GM19468 (cell line): ENCODE measurements at regions not wholly inside any gene's neighbourhood (a gene's known extent, or its start where the extent isn't known, plus 50 kb on each side); places are given as distances from the start of the nearest gene placed in this dataset.

ENCODE experiments used
- ATAC-seq: cut with Tn5 transposase; IDR thresholded peaks from one replicate; pipeline ENCODE4 v1.9.1; 2021; ENCODE audit warnings: mild to moderate bottlenecking, moderate library complexity, moderate number of reproducible peaks; ENCODE audit not compliant: unreplicated experiment; ENCODE audit errors: extremely low read depth

DNA sequence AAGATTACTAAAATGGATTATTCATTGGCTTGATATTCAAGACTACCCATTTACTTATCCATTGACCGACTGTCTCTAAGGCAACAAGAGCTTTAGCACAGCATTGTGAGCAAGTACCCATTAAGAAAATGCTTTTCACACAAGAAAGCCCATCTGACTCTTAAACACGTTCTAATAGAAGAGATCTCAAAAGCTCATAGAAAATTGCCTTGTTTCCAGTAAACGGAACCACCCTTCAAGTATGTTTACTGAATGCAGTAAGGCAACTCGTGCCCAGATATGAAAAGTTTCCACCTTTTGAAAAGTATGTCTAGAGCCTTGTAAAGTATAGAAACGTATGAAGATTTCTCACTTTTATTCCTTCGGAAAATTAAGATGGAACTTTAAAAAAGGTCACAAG lies 655.3 kb upstream of the ALCAM start:
- no peak for ATAC-seq

DNA sequence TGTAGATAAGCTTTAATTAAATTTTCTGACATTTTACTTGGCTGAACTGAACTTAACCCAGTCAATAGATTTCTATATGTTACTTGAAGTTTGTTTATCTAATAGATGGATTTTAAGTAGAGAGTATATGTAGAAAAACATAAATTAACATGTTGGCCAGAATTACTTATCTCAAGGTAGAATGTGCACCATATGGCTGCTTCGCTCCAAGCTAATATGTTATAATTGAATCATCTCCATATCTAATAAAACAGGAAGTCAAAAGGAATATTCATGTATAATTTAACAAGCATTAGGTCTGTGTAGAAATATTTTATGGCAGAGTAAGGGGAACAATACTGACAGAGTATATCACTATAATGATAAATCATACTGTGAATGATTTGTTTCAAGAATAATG lies 650.7 kb upstream of the ALCAM start:
- ATAC-seq = no peak

DNA sequence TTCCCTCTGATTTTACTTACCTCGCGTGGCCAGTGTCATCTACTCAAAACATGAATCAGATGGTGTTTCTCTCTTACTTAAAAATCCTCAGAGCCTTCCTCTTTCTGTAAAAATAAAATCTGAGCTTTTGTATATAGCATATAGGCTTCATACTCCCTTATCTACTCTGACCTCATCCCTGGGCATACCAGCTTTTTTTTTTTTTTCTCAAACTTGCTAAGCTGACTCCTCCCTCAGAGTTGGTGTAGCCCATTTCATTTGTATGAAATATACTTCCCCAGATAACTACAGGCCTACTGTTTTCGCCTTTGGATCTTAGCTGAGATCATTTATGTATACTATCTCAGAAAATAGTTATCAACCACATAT lies 648.9 kb upstream of the ALCAM start:
- ATAC-seq = no peak

DNA sequence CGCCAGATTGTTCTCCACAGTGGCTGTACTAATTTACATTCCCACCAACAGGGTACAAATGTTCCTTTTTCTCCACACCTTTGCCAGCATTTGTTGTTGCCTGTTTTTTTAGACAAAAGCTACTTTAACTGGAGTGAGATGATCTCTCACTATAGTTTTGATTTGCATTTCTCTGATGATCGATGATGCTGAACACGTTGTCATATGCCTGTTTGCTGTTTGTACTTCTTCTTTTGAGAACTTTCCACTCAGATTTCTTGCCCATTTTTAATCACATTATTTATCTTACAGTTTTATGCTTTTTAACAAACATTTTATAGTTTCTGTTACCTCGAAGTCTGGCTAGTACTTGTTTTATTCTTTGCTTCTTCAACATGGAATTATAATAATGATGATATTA lies 643.7 kb upstream of the ALCAM start:
- no peak for ATAC-seq

DNA sequence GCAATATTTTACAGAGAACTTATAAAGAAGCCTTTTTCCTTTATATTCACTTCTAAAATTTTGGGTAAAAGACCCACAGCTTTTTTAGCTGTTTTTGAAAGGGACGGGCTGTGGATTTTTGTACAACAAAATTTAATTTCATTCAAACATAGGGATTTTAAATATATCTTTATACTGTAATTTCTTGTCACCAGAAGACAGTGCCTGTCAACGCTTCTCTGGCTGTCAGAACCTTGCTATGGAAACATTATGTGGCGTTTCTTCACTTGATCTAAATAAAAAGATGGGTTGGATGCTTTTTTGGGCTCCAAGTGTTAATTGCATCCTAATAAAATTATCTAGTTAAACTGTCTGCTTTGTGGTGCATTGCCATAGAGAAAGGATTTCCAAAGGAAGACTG lies 635.6 kb upstream of the ALCAM start:
- ATAC-seq = no peak

DNA sequence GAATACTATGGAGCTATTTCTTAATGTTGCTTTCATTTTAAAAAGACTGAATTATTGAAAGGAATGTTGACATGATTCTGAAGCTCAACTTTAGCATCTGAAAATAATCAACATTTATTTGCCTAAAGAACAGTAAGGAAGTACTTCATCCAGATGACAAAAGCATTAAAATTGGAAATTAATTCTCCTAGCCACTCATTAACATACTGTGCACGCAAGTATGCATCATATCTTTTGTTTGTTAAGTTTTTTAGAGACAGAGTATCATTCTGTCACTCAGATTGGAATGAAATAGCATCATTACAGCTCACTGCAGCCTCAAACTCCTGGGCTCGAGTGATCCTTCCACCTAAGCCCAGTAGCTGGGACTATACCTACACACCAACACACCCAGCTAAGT lies 632.1 kb upstream of the ALCAM start:
- no peak for ATAC-seq

DNA sequence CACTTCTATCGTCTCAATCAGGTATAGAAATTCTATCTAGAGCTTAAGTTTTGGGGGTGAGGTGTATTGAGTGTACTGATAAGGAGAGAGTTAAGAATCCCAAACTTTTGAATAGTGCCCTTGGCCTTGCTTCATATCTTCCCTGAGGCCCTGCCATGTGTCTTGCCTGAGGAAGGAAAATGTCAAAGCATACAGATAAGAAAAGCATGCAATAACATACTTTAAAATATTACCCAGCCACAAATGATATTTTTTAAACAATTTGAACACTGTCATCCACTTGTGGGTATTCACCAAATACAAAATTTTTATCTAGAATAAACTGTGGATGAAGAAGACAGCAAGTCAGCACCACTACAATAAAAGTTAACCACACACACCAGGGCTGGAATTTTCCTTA lies 631.0 kb upstream of the ALCAM start:
- ATAC-seq = no peak

DNA sequence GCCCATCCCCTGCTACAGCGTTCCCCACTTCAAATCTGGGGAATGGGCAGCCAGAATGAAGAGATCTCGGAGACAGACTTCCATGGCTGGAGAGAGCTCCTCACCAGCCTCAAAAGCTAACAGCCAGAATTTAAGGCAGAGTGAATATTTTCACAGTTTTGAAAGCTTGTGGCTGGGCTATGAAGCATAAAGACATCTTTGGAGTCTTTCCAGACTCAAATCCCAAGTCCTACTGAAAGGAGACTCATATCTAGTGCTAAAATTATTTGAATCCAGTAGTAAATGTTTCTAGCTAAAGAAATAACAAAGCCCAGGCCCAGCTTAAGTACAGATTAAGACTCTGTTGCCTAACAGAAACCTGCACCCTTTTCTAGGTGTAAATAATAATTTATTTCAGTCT lies 628.4 kb upstream of the ALCAM start:
- ATAC-seq = no peak

DNA sequence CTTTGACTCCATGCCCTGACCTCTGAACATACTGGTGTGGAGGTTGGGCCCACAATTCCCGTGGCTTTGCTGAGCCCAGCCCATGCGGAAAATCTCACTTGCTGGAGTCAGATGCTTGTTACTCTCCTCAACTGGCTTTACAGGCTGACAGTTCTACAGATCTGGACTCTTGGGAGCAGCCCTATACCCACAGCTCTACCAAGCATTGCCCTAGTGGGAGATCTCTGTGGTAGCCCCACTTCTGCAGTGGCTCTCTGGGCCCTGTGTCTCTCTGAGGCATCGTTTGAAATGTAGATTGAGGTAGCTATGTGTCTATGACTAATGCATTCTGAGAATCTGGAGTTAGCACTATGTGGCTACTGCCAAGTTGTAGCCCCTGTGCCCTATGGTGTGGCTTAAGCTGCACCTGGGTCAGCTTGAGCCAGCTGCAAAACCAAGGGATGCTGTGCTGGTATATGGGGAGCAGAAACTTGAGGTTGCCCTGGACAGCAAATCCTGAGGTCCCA lies 625.8 kb upstream of the ALCAM start:
- ATAC-seq = no peak

DNA sequence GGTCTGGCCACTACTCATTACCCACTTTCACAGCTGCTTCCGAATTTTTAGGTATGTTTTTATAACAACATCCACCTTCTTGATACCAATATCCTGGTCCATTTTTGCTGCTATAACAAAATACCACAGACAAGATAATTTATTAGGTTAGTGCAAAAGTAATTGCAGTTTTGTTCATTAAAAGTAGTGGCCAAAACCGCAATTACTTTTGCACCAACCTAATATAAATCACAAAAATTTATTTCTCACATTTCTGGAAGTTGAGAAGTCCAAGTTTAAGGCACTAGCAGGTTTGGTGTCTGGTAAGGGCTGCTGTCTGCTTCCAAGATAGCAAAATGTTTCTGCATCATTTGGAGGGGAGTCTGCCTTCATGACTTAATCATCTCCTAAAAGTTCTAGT lies 624.7 kb upstream of the ALCAM start:
- no peak for ATAC-seq

DNA sequence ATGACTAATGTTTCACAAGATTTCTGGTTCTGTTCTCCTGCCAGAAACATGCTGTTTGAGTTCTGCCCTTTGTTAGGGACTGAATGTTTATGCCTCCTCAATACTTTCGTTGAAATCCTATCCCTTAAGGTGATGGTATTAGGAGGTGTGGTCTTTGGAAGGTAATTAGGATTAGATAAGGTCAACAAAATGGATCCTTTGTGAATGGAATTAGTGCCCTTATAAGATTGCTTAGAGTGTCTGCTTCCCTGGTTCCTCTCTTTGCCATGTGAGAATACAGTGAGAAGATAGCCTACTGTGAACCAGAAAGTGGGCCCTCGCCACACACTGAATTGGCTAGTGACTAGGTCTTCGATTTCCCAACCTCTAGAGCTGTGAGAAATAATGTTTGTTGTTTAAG lies 621.4 kb upstream of the ALCAM start:
- ATAC-seq = no peak

DNA sequence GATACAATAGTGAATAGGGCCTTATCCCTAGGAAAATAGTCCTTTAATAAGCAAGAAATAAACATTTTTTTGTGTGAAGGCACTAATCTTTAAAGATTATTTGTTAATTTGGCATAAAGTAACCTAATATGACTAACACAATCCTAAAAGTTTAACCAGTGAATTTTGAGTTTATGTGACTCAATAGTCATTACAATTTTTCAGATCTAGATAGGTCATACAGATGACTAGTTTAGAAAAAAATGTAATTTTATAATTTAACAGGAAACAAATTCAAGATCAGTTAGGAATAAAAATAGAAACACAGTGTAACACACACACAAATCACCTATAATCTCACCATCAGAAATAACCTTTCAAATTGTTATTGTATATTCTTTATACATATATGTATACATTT lies 620.7 kb upstream of the ALCAM start:
- no peak for ATAC-seq

DNA sequence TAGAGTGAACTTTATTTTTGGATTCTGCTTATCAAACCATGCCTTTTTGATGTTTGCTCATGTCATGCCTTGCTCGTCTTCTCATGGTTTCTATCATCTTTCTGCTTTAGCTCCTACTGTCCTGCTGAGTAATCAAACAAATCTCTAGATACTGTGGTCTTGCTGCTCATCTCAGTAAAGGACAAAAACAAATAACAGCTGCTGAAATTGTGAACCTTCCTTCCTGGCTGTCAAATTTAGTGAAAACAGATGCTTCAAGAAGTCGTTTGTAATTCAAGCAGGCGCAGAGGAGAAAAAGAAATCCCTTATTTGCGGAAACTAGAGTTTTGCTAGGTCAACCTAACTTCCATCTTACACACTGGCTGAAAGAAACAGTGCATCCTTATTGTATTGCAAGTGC lies 616.1 kb upstream of the ALCAM start:
- ATAC-seq = no peak

DNA sequence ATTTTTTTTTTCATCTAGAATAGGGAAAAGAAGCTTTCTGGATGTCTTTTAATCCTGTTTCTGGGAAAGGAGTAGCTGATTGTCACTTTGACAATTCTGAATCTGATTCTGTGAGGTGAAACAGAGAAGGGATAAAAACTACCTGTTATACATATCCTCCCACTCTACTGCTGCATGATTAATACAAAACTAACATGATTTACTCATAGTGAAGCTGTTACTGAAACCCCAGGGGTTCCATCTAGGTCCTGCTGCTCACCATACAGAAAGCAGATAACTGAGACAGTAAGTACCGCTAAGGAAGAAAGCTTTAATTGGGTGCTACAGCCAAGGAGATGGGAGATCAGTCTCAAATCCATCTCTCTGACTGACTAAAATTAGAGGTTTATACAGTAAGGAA lies 610.9 kb upstream of the ALCAM start:
- ATAC-seq = no peak

DNA sequence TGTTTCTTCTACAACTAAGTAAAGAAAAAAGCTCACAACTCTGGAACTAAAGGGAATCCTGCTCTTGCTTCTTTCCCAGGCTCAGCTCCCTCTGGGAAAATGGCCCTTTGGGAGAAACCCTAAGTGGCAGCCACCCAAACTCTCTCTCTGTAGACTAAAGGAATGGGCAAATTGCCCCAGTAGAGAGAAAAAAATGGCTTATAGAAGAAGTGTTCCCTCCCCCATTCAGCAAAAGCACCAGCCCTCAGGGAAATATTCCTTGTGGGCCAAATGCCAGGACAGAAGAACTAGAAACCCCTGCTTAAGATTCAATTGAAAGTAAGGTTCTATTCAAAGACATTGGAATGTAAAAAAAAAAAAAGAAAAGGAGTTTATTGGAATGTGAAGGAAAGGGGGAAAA lies 603.7 kb upstream of the ALCAM start:
- ATAC-seq = no peak

DNA sequence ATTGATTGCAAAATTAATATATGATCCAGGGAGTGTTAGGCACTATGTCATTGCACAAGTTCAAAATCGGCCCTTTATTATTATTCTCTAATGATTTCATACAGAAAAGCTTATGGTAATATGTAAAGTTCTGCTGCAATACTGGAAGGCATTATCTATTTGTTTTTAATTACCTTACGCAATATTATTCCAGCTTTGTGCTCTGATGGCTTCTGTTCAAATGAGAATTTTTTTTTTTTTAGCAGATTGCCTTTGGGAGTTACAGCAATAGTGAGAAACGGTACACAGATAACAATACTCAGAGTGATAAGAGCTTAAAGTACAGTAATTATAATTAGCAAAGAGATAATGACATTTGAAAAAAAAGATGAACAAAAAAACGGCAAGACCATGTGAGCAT lies 602.2 kb upstream of the ALCAM start:
- no peak for ATAC-seq

DNA sequence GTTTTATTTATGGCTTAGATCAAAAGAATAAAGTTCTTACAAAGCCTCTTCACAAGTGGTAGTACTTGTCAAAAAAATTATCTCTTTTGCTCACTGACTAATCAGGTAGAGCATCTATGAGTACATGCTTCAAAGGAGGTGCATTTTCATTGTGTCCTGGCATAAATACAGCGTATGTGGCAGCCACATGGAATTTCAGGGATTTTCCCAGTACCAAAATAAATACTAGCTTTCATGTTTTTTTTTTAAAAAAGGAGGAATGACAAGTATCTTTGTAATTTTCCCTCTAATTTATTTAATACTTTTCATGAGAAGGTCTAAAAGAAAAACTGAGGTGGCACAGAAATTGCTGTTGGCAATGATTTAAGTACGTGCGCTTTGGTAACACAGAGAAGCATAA lies 597.8 kb upstream of the ALCAM start:
- ATAC-seq = no peak

DNA sequence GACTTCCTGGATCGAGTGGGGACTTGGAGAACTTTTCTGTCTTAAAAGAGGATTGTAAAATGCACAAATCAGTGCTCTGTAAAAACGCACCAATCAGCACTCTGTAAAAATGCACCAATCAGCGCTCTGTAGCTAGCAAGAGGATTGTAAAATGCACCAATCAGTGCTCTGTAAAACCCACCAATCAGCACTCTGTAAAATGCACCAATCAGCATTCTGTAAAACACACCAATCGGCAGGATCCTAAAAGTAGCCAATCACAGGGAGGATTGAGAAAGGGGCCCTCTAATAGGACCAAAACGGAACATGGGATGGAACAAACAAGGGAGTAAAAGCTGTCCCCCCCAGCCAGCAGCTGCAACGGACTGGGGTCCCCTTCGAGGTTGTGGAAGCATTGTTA lies 587.4 kb upstream of the ALCAM start:
- no peak for ATAC-seq

DNA sequence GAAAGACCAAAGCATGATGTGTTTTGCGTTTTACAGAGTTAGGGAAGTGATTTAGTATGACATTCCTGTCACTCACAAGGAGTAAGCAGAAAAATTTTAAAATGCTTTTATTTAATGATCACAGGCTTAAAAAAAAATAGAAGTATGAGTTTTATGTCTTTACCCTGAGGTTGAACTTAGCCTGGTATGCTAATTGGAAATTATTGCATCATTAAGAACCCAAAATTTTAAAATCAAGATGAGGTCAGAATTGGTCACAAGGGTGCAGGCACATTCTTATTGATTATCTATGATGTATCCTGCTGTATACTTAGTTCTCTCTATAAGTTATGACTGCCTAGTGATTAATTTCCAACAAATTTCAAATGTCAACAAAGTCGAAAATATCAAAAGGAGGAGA lies 585.6 kb upstream of the ALCAM start:
- no peak for ATAC-seq

DNA sequence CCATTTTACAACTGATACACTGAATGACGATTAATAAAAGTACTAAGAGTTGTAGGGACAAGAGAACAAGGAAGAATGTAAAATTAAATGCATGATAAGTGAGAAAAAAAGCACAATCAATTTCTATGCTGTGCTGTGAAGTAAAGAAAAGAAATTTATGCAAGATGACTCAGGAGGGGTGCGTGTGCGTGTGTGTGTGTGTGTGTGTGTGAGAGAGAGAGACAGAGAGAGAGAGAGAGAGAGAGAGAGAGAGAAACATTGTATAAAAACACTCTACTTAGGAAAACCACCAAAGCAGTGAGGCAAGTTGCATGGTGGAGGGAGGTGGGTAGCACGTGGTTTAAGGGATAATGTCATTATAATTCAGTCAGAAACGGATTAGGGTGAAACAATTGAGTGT lies 580.8 kb upstream of the ALCAM start:
- ATAC-seq = no peak

DNA sequence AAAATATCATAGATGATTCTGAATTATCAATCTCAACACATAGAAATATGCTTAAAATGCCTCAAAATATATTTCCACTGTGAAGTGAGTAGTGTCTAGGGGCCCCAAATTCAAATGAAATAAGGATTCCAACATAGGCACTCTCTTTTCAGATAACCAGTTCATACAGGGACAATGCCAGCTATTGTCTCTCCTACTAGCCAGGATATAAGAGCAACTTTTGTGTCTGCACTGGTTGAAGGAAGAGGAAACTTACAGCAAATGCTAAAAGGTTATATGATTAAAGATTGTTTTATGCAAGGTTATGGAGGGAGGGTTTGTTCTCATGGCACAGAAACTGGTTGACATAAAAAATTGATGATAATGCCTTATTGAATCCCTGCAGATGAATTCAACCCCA lies 579.4 kb upstream of the ALCAM start:
- no peak for ATAC-seq

DNA sequence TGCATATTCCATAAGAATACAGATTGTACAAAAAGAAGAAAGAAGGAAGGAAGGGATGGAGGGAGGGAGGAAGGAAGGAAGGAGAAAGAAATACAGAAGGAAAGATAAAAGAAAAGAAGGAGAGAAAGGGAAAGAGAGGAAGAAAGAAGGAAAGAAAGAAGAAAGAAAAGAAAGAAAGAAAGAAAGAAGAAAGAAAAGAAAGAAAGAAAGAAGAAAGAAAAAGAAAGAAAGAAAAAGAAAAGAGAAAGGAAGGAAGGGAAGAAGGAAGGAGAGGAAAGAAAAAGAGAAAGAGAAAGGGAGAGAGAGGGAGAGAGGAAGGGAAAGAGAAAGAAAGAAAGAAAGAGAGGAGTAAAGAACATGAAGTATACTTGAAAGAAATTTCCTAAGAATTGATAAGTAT lies 577.9 kb upstream of the ALCAM start:
- ATAC-seq = no peak

DNA sequence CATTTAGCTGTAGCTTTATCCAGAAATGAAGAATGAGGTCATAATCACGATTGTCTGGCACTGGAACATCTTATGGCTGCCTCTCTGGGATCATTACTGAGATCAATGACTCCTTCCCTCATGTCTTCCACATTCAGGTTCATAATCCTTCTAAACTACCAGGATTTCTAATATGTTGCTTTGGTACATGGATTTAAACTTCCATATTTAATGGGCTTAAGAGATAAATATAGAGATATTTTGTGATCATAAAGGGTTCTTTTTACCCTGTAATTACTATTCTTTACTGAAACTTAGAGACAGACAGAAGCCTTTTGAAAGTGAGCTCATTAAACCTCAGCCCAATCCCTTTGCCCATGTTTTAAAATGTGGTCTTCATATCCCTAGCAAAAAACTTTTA lies 575.4 kb upstream of the ALCAM start:
- no peak for ATAC-seq
